A673 (cell line): ENCODE measurements at regions not wholly inside any gene's neighbourhood (a gene's known extent, or its start where the extent isn't known, plus 50 kb on each side); places are given as distances from the start of the nearest gene placed in this dataset.

Experiments
- BruUV-seq: library from RNA; stranded (reverse); fragments of 400-500 nt; replicated peaks from 2 replicates; lab custom pipeline; 2021; lab: Mats Ljungman, UMichigan
- CTCF ChIA-PET: fragments of 300-600 bp; sonication (Branson Sonifier 250); formaldehyde crosslinking; loops from one replicate; lab custom pipeline; 2022; ENCODE audit warnings: antibody characterized with exemption; lab: Charles Lee
- POLR2A ChIA-PET: fragments of 300-600 bp; sonication (Branson Sonifier 250); formaldehyde crosslinking; loops from one replicate; lab custom pipeline; 2022; ENCODE audit warnings: antibody characterized with exemption; ENCODE audit not compliant: low non-redundant PET; lab: Charles Lee
- DNase-seq: peaks from one replicate; pipeline ENCODE4 v3.0.0-alpha.2; 2015; ENCODE audit warnings: low spot score
- H3K27ac ChIP-seq: fragments of 200-600 bp; sonication (generic); 2 replicates; pipeline ENCODE4 v1.5.1; 2016; ENCODE audit warnings: mixed run types, low read depth, mild to moderate bottlenecking, mixed read lengths, antibody characterized with exemption, low read length; ENCODE audit not compliant: poor library complexity, severe bottlenecking
- H3K27me3 ChIP-seq: fragments of 200-600 bp; sonication (generic); replicated peaks from 2 replicates; pipeline ENCODE4 v1.6.1; 2017; ENCODE audit warnings: mixed run types, low read depth, mild to moderate bottlenecking, mixed read lengths, antibody characterized with exemption, low read length; ENCODE audit not compliant: insufficient read depth, poor library complexity
- H3K36me3 ChIP-seq: fragments of 200-600 bp; sonication (generic); 2 replicates; pipeline ENCODE4 v1.6.1; 2016; ENCODE audit warnings: mixed run types, mild to moderate bottlenecking, mixed read lengths, antibody characterized with exemption, low read length; ENCODE audit not compliant: insufficient read depth, poor library complexity, severe bottlenecking
- H3K4me1 ChIP-seq: fragments of 200-600 bp; sonication (generic); 2 replicates; pipeline ENCODE4 v1.6.1; 2017; ENCODE audit warnings: mixed run types, mild to moderate bottlenecking, mixed read lengths, antibody characterized with exemption, low read length; ENCODE audit not compliant: insufficient read depth, poor library complexity, severe bottlenecking
- H3K4me3 ChIP-seq: fragments of 200-600 bp; sonication (generic); 2 replicates; pipeline ENCODE4 v1.5.1; 2016; ENCODE audit warnings: low read depth, mixed run types, mild to moderate bottlenecking, mixed read lengths, low read length; ENCODE audit not compliant: poor library complexity, severe bottlenecking
- H3K9me3 ChIP-seq: fragments of 200-600 bp; sonication (generic); 2 replicates; pipeline ENCODE4 v1.6.1; 2016; ENCODE audit warnings: mixed run types, low read depth, mild to moderate bottlenecking, mixed read lengths, antibody characterized with exemption, low read length; ENCODE audit not compliant: poor library complexity, severe bottlenecking
- CTCF ChIP-seq: fragments of 300-800, 200-600 bp; sonication (generic); conservative IDR thresholded peaks from 2 replicates; pipeline ENCODE4 v1.5.1; 2017; ENCODE audit warnings: low read depth, mild to moderate bottlenecking, antibody characterized with exemption, low read length, moderate library complexity, mixed read lengths
- EZH2 ChIP-seq: fragments of 200-600 bp; sonication (generic); IDR thresholded peaks from 2 replicates; pipeline ENCODE4 v1.6.1; 2017; ENCODE audit warnings: borderline replicate concordance, low read depth, mild to moderate bottlenecking, mixed read lengths, antibody characterized with exemption, low read length; ENCODE audit not compliant: poor library complexity, severe bottlenecking
- intact Hi-C: fragments of 100-400 bp; cut with micrococcal nuclease; formaldehyde crosslinking; loops from one replicate; pipeline ENCODE4 v1.10.0; 2022; ENCODE audit not compliant: unreplicated experiment

GRCh38 chr11:128181984-128182383 is 405.4 kb downstream of the ETS1 start:
- CTCF ChIA-PET: no interaction called here

GRCh38 chr11:128181088-128181480 is 406.3 kb downstream of the ETS1 start:
- intact Hi-C loops: no loop called here
- H3K27ac ChIP-seq: no peak overlapping the region
- POLR2A ChIA-PET: no interaction called here

More at GRCh38 chr11:128181984-128182383, 405.4 kb downstream of the ETS1 start:
- Histone ChIP-seq H3K9me3 (peaks cover 3% of the 10 kb centered on the region), H3K4me3 (no peak overlapping the region), H3K4me1 (peaks cover 31% of the 10 kb centered on the region), H3K36me3 (no peaks in the 10 kb centered on the region), H3K27me3 (no peaks in the 10 kb centered on the region), H3K27ac (no peak overlapping the region)
- no TSS peak for BruUV-seq
- intact Hi-C loops: no loop called here
- DNase-seq: no peak
- POLR2A ChIA-PET: no interaction called here
- TF ChIP-seq EZH2 (no peak), CTCF (no peak)

GRCh38 chr11:128180441-128181087 is 406.8 kb downstream of the ETS1 start:
- H3K27me3 ChIP-seq: no peaks in the 10 kb centered on the region
- intact Hi-C loops: no loop called here
- ChIA-PET CTCF (interaction anchor here (1.5 kb wide), 1 partner anchor 450 kb away, joined by 3 read pairs; no protein-coding TSS in a partner anchor), POLR2A (no interaction called here)
- no peak overlapping the region for H3K4me3 ChIP-seq
- no TSS peak for BruUV-seq
- DNase-seq: peak; percentile 69
- H3K9me3 ChIP-seq: peaks cover 3% of the 10 kb centered on the region
- H3K4me1 ChIP-seq: peaks cover 31% of the 10 kb centered on the region
- no peaks in the 10 kb centered on the region for H3K36me3 ChIP-seq
- H3K27ac ChIP-seq: no peak overlapping the region
- TF ChIP-seq CTCF: no peak
- TF ChIP-seq EZH2: no peak

More at GRCh38 chr11:128181088-128181480, 406.3 kb downstream of the ETS1 start:
- no peak for TF ChIP-seq EZH2
- TF ChIP-seq CTCF: no peak
- no peak for DNase-seq
- peaks cover 31% of the 10 kb centered on the region for H3K4me1 ChIP-seq
- CTCF ChIA-PET: interaction anchor here (1.5 kb wide), 1 partner anchor 449 kb away, joined by 3 read pairs; no protein-coding TSS in a partner anchor
- peaks cover 3% of the 10 kb centered on the region for H3K9me3 ChIP-seq
- no TSS peak for BruUV-seq
- H3K36me3 ChIP-seq: no peaks in the 10 kb centered on the region
- no peaks in the 10 kb centered on the region for H3K27me3 ChIP-seq
- no peak overlapping the region for H3K4me3 ChIP-seq
